ENCODE measurements at regions not wholly inside any gene's neighbourhood (a gene's known extent, or its start where the extent isn't known, plus 50 kb on each side); places are given as distances from the start of the nearest gene placed in this dataset.

DNA sequence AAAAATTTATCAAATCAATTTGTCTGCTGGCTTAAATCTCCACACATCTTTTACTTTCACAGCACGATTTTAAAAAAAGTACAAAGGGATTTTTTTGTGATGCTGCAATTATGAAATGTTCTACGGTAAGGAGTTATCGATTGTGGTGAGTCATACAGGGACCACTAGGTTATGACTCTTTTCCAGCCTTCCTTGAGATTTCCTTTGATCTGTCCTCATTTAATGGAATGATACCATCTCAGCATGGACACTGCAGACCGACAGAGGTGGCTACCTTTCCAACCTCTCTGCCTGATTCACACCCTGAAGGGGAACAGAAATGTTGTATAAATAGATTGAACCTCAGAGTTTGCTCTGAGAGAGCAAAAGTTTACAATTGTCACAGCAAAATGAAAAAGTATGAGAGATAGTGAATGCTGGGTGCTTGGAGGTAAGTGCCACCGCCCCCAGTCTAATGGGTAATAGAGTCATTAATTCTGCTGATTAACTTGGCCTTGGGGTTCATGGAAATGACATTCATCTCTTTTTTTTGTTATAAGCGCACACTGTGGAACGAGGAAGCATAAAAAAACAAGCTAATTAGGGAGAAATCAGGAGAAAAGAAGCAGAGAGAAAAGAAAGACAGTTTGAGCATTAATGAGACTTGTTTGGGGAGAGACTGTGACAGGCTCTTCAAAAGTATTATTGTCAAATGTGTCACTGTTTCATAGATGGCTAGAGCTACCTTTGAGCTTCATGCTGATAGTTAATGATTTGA is 306.0 kb downstream of the RNF144B start:
- H3K4me3 ChIP-seq (ENCODE audit: control insufficient read depth, low read depth, low read length), result no peak overlapping the region
- DNase-seq (ENCODE audit: low read depth), result no peak
- TF ChIP-seq, protein P1, sequence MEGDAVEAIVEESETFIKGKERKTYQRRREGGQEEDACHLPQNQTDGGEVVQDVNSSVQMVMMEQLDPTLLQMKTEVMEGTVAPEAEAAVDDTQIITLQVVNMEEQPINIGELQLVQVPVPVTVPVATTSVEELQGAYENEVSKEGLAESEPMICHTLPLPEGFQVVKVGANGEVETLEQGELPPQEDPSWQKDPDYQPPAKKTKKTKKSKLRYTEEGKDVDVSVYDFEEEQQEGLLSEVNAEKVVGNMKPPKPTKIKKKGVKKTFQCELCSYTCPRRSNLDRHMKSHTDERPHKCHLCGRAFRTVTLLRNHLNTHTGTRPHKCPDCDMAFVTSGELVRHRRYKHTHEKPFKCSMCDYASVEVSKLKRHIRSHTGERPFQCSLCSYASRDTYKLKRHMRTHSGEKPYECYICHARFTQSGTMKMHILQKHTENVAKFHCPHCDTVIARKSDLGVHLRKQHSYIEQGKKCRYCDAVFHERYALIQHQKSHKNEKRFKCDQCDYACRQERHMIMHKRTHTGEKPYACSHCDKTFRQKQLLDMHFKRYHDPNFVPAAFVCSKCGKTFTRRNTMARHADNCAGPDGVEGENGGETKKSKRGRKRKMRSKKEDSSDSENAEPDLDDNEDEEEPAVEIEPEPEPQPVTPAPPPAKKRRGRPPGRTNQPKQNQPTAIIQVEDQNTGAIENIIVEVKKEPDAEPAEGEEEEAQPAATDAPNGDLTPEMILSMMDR (conservative IDR thresholded peaks at IDR 0.05; ENCODE audit: control insufficient read depth, insufficient read depth, low read depth, low read length), result no peak

GRCh38 chr6:18693881-18694280 is 306.7 kb downstream of the RNF144B start:
- no peak for DNase-seq (ENCODE audit: low read depth)
- no peak overlapping the region for H3K4me3 ChIP-seq (ENCODE audit: control insufficient read depth, low read depth, low read length)
- TF ChIP-seq, protein P1 (conservative IDR thresholded peaks at IDR 0.05; ENCODE audit: control insufficient read depth, insufficient read depth, low read depth, low read length), result no peak

DNA sequence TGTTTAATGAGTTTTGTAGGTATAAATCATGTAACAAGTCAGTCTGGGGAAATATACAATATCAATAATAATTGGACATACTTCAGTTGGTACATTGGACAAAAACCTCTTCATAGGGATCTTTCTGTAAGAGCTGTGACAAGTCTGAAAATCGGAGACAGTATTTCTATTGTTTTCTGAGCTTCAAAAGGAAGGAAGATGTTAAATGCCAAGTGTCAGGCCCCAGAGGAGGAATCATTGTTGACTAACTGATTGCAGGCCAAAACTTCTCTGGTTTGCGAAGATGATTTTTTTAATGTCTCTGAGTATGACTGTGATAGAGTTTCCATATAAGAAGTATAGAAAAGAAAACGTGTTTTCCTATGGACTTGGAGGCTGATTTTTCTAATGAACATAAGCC is 316.4 kb downstream of the RNF144B start:
- DNase-seq (ENCODE audit: low read depth), result no peak
- TF ChIP-seq, protein P1 (conservative IDR thresholded peaks at IDR 0.05; ENCODE audit: control insufficient read depth, insufficient read depth, low read depth, low read length), result no peak
- no peak overlapping the region for H3K4me3 ChIP-seq (ENCODE audit: control insufficient read depth, low read depth, low read length)

- no peak overlapping the region for H3K4me3 ChIP-seq (ENCODE audit: control insufficient read depth, low read depth, low read length)
- no peak for DNase-seq (ENCODE audit: low read depth)
- TF ChIP-seq, protein P1 (conservative IDR thresholded peaks at IDR 0.05; ENCODE audit: control insufficient read depth, insufficient read depth, low read depth, low read length), result no peak
Observed at GRCh38 chr6:18707714-18708439, 320.7 kb downstream of the RNF144B start.

- TF ChIP-seq, protein P1 (conservative IDR thresholded peaks at IDR 0.05; ENCODE audit: control insufficient read depth, insufficient read depth, low read depth, low read length), result no peak
- DNase-seq (ENCODE audit: low read depth), result no peak
- H3K4me3 ChIP-seq (ENCODE audit: control insufficient read depth, low read depth, low read length), result no peak overlapping the region
Observed at GRCh38 chr6:18712595-18712994, 325.4 kb downstream of the RNF144B start.

- TF ChIP-seq, protein P1 (conservative IDR thresholded peaks at IDR 0.05; ENCODE audit: control insufficient read depth, insufficient read depth, low read depth, low read length), result no peak
- no peak overlapping the region for H3K4me3 ChIP-seq (ENCODE audit: control insufficient read depth, low read depth, low read length)
- DNase-seq (ENCODE audit: low read depth), result no peak
Observed at GRCh38 chr6:18720075-18720474, 332.9 kb downstream of the RNF144B start.

Measured in fibroblast of mammary gland (primary cell).